Panc1 (cell line): ENCODE measurements at regions not wholly inside any gene's neighbourhood (a gene's known extent, or its start where the extent isn't known, plus 50 kb on each side); places are given as distances from the start of the nearest gene placed in this dataset.

Experiments
- POLR2AphosphoS5 ChIP-seq: IDR thresholded peaks from 2 replicates; pipeline ENCODE4 v1.6.1; 2012; ENCODE audit warnings: mild to moderate bottlenecking, low read depth, low read length, moderate library complexity
- SIN3A ChIP-seq: IDR thresholded peaks from 2 replicates; pipeline ENCODE4 v1.6.1; 2012; ENCODE audit warnings: low read depth, mild to moderate bottlenecking, low read length, moderate library complexity, borderline replicate concordance; ENCODE audit not compliant: insufficient read depth
- TCF7L2 ChIP-seq: IDR thresholded peaks from 2 replicates; pipeline ENCODE4 v1.6.1; 2011; ENCODE audit warnings: mild to moderate bottlenecking, low read depth, low read length, inconsistent platforms
- TF ChIP-seq, protein P1 (sequence below): fragments of 450-650 bp; IDR thresholded peaks from 2 replicates; pipeline ENCODE4 v1.5.1; 2017; ENCODE audit warnings: mild to moderate bottlenecking

DNA sequence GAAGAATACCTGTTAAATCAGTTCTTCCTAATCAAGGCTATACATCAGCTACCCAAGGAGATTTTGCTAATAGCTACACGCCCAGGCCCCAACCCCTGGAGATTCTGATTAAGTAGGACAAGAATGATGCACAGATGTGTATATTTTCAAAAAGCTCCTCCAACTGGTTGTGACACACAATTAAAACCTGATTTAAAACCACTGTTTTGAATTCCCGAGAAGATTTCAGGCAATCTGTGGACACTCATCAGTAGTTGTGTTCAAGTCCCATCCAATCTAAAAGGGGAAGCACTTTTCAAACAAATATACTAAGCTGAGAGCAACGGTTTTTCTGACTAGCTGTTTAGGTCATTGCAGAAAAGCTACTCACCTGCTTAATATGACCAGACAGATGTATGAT lies 118.9 kb upstream of the NHSL1 start:
- TF ChIP-seq POLR2AphosphoS5 (no peak), TCF7L2 (no peak), SIN3A (no peak)
- TF ChIP-seq, protein P1, sequence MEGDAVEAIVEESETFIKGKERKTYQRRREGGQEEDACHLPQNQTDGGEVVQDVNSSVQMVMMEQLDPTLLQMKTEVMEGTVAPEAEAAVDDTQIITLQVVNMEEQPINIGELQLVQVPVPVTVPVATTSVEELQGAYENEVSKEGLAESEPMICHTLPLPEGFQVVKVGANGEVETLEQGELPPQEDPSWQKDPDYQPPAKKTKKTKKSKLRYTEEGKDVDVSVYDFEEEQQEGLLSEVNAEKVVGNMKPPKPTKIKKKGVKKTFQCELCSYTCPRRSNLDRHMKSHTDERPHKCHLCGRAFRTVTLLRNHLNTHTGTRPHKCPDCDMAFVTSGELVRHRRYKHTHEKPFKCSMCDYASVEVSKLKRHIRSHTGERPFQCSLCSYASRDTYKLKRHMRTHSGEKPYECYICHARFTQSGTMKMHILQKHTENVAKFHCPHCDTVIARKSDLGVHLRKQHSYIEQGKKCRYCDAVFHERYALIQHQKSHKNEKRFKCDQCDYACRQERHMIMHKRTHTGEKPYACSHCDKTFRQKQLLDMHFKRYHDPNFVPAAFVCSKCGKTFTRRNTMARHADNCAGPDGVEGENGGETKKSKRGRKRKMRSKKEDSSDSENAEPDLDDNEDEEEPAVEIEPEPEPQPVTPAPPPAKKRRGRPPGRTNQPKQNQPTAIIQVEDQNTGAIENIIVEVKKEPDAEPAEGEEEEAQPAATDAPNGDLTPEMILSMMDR: no peak
